ENCODE measurements at regions not wholly inside any gene's neighbourhood (a gene's known extent, or its start where the extent isn't known, plus 50 kb on each side); places are given as distances from the start of the nearest gene placed in this dataset.
A peak's percentile ranks its signal among the peaks of the same experiment; 100 is the strongest.
"Not testable (repeated sequence)": the region's sequence is repeated elsewhere in the genome, so short reads cannot be mapped to it uniquely, and the experiment has no call there.

- no peak for DNase-seq
Observed at GRCh38 chr6:71707059-71707458, 179.3 kb upstream of the RIMS1 start.

GRCh38 chr6:71720705-71721104 lies 165.6 kb upstream of the RIMS1 start:
- DNase-seq: no peak

- DNase-seq: no peak
Observed at GRCh38 chr6:71721642-71722041, 164.7 kb upstream of the RIMS1 start.

GRCh38 chr6:71722736-71723135 lies 163.6 kb upstream of the RIMS1 start:
- no peak for DNase-seq

GRCh38 chr6:71724456-71725125 lies 161.8 kb upstream of the RIMS1 start:
- no peak for DNase-seq

- DNase-seq: no peak
Observed at GRCh38 chr6:71725126-71725470, 161.3 kb upstream of the RIMS1 start.

GRCh38 chr6:71726121-71726520 lies 160.2 kb upstream of the RIMS1 start:
- DNase-seq: no peak

- DNase-seq: peak in 6 of 58 donors; percentile 2 to 57 (median 13)
Observed at GRCh38 chr6:71727632-71728294, 158.6 kb upstream of the RIMS1 start.

- no peak for DNase-seq
Observed at GRCh38 chr6:71730284-71730683, 156.1 kb upstream of the RIMS1 start.

GRCh38 chr6:71733970-71734899 lies 152.1 kb upstream of the RIMS1 start:
- DNase-seq: no peak

GRCh38 chr6:71737953-71738352 lies 148.4 kb upstream of the RIMS1 start:
- no peak for DNase-seq

- no peak for DNase-seq
Observed at GRCh38 chr6:71745525-71745924, 140.8 kb upstream of the RIMS1 start.

- DNase-seq: no peak
Observed at GRCh38 chr6:71766146-71766760, 120.1 kb upstream of the RIMS1 start.

- no peak for DNase-seq
Observed at GRCh38 chr6:71766796-71767195, 119.6 kb upstream of the RIMS1 start.

GRCh38 chr6:71768356-71768755 lies 118.0 kb upstream of the RIMS1 start:
- DNase-seq: no peak

- DNase-seq: no peak
Observed at GRCh38 chr6:71808865-71809264, 77.5 kb upstream of the RIMS1 start.

GRCh38 chr6:71810880-71811279 lies 75.5 kb upstream of the RIMS1 start:
- DNase-seq: no peak

- DNase-seq: no peak
Observed at GRCh38 chr6:71822625-71823024, 63.7 kb upstream of the RIMS1 start.

- not testable (repeated sequence) for DNase-seq
Observed at GRCh38 chr6:71832110-71832764, 54.1 kb upstream of the RIMS1 start.
